GM18858 (cell line): ENCODE measurements at regions not wholly inside any gene's neighbourhood (a gene's known extent, or its start where the extent isn't known, plus 50 kb on each side); places are given as distances from the start of the nearest gene placed in this dataset.
A peak's percentile ranks its signal among the peaks of the same experiment; 100 is the strongest.

ENCODE experiments used
- ATAC-seq: cut with Tn5 transposase; IDR thresholded peaks from one replicate; pipeline ENCODE4 v1.9.1; 2021; ENCODE audit not compliant: unreplicated experiment

GRCh38 chr1:163872067-163872466 lies 550.3 kb downstream of the NUF2 start:
- no peak for ATAC-seq

GRCh38 chr1:163874070-163874469 lies 552.3 kb downstream of the NUF2 start:
- ATAC-seq, result no peak

GRCh38 chr1:163875200-163875926 lies 553.6 kb downstream of the NUF2 start:
- ATAC-seq, result no peak

- no peak for ATAC-seq
These were observed 554.2 kb downstream of the NUF2 start for GRCh38 chr1:163875927-163876320.

GRCh38 chr1:163876546-163876945 lies 554.8 kb downstream of the NUF2 start:
- no peak for ATAC-seq

DNA sequence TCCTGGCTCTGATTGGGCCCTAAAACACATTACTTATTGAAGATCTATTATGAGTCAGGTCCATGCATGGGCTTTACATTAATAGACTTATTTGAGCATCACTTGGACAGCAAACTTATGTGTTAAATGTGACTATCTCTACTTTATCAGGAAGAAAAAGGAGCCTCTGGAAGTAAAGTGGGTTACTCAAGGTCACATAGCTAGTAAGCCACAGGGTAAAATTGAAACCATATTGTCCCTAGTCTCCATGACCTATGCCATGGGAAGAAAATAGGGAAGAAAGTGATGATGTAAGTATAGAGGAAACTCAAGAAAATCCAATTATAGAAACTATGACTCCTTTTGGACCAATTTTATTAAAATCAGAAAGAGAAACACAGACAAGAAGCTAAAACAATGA lies 555.3 kb downstream of the NUF2 start:
- no peak for ATAC-seq

- ATAC-seq, result no peak
These were observed 563.8 kb downstream of the NUF2 start for GRCh38 chr1:163885510-163885909.

GRCh38 chr1:163896001-163896400 lies 574.2 kb downstream of the NUF2 start:
- ATAC-seq, result no peak

DNA sequence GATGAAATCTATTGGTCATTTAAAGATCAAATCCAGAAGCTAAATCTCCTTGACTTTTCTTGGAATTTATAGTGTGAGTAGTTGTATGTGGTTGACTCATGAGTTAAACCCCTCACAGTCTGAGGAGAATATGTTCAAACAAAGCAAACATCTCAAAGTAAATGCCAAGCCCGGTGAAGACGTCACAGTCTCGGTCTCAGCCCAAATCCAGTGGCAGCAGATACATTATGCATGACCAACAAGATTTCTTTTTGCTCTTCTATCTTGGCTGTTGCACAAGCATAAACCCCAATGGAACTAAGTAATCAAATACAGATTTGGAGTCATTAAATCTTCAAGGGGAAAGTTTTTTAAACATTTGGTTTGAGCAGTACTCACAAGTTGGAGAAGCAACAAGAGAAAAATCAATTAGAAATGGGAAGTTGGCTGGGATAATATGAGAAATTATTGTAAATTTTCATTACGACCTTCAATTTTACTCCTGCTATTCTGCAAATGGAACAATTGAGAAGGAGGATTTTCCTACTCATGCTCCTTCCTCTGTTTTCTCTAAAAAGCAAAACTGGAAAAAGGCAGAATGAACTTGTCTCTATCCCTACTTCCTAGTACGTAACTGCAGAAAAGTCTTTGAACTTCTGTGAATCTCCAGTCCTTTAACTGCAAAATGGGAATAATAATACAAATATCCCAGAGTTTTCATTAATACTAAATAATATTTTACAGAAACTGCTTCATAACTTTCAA lies 575.8 kb downstream of the NUF2 start:
- no peak for ATAC-seq

GRCh38 chr1:163906283-163906682 lies 584.5 kb downstream of the NUF2 start:
- ATAC-seq, result no peak

GRCh38 chr1:163912170-163912884 lies 590.6 kb downstream of the NUF2 start:
- ATAC-seq, result no peak

GRCh38 chr1:163914785-163915413 lies 593.1 kb downstream of the NUF2 start:
- ATAC-seq, result peak; percentile 78

GRCh38 chr1:163922743-163923201 lies 601.0 kb downstream of the NUF2 start:
- ATAC-seq, result peak; percentile 82

DNA sequence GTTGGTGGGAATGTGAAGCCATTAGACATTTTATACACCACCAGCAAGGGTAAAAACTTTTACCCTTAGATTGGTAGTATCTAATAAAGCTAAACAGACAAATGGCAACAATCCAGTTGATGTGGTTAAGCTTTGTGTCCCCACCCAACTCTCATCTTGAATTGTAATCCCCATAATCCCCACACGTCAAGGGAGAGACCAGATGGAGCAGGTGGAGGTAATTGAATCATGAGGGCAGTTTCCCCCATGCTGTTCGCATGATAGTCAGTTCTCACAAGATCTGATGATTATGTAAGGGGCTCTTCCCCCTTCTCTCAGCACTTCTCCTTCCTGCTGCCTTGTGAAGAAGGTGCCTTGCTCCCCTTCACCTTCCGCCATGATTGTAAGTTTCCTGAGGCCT lies 602.3 kb downstream of the NUF2 start:
- ATAC-seq, result no peak

DNA sequence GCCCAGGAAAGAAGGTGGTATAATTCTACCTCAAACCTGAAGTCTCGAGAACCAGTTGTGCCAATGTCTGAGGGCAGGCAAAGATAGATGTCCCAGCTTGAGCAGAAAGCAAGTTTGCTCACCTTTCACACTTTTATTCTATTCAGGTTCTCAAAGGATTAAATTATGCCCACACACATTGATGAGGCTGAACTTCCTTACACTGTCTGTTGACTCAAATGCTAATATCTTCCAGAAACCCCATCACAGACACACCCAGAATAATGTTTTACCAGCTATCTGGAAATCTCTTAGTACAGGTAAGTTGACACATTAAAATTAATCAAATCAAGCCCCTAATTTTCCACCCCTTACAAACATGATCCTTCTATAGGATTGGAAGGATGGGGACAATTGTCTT lies 605.7 kb downstream of the NUF2 start:
- ATAC-seq, result no peak

GRCh38 chr1:163928069-163928468 lies 606.3 kb downstream of the NUF2 start:
- no peak for ATAC-seq

DNA sequence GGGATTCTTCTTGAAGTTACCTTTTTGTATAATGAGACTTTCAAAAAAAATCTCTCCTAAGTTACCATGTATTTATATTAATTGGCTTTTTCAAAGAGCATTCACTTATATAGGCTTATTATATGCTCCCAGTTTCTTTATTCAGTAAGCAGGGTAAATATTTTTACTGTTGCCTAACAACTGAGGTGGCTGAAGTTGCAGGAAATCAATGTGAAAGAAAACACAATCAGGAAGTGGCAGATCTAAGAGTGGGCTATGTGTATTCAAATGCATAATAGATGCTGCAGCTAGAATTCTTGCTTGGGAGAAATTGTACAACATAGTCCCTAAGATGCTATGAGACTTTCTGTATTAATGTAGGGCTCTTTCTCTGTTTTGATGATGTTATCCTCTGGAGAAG lies 606.9 kb downstream of the NUF2 start:
- no peak for ATAC-seq

DNA sequence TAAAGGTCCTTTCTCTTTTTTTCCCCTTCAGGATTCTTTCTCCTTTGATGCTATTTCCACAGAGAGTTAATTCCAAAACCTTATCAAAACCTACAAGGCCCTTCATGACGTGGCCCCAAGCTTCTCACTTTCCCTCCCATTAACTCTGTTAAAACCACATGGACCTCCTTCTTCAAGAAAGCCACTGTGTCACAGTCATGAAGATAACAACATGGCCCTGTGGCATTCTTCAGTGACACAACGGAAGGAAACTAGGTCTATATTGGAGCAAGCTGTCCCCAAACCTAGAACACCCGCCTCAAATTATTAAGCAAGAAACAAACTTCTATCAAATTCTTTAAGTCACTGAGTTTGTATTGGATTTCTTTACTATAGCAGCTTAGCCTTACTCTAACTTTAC lies 611.1 kb downstream of the NUF2 start:
- ATAC-seq, result no peak

- ATAC-seq, result no peak
These were observed 611.7 kb downstream of the NUF2 start for GRCh38 chr1:163933437-163933836.

DNA sequence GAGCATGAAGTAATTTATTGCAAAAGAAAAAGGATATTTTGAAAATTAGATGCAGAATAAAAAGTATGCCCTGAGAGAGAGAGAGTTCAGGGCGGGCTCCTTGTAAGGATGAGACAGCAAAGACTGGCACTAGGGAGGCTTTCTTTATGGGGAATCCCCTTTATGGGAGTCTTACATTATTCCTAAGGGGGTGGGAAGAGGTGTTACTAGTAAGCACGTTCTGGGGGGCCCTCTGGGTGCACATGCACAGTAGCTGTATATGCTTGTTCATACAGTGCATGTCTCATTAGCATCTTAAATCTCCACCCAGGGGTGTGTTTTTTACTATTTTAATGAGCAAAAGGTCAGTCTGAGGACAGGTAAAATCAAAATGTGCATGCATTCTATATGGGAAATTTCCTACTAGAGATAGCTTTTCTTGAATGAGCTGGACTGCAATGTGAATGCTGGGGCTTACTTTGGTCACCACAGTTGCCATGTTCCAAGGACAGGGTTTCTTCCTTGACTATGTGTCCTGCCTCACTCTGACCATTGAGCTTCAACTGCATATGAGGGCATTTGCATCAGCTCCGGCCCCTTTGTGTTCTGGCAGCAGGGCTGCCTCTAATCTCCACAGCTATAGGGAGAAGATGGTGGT lies 614.1 kb downstream of the NUF2 start:
- no peak for ATAC-seq

- ATAC-seq, result no peak
These were observed 599.4 kb upstream of the PBX1 start for GRCh38 chr1:163959622-163960021.
